ENCODE measurements at regions not wholly inside any gene's neighbourhood (a gene's known extent, or its start where the extent isn't known, plus 50 kb on each side); places are given as distances from the start of the nearest gene placed in this dataset.

GRCh38 chr11:122028545-122028944 lies 87.5 kb downstream of the BLID start:
- no peak for TF ChIP-seq CTCF (IDR thresholded peaks at IDR 0.05)
- TF ChIP-seq ZFX (IDR thresholded peaks at IDR 0.05; ENCODE audit: borderline replicate concordance) = no peak

Measured in 22Rv1 (cell line).